Heart left ventricle (tissue), 13 donors: ENCODE measurements at regions not wholly inside any gene's neighbourhood (a gene's known extent, or its start where the extent isn't known, plus 50 kb on each side); places are given as distances from the start of the nearest gene placed in this dataset.

ENCODE experiments used
- POLR2A ChIP-seq, 2 donors: fragments of 450-650 bp; IDR thresholded peaks; one replicate each; pipeline ENCODE4 v1.6.1; 2017; ENCODE audit warnings: antibody characterized with exemption in 2 of 2, mild to moderate bottlenecking in 2 of 2, moderate library complexity in 2 of 2
- TF ChIP-seq, protein P1 (sequence below), 12 donors: fragments of 200-600 bp; sonication (generic) in 4 of 12; IDR thresholded peaks; one replicate each; pipeline versions ENCODE4 v1.5.0 to v1.8.0; 2018 to 2022; ENCODE audit warnings: antibody characterized with exemption in 12 of 12, mild to moderate bottlenecking in 5 of 12
- donor health status: ischemic (EF 13 %, LVEDD 7.1; RV severe dilation, severe dysfunction).
- donor health status: DM: no; HTN: yes; CAD: no.
- donor health status: DM: no; HTN: no; CAD: no.
- donor health status: ischemic (EF 25% LVEDD 6.9; RV normal size, moderate dysfunction).
- donor health status: ischemic (EF 25% LVEDD 5.7; RV mildly dilated, moderate dysfunction).
- donor health status: ischemic (EF 35%, LVEDD 5.7; RV mildly dilated, moderate dysfunction).
- donor health status: nonischemic (EF 11% LVEDD 7.7; RV severe dilation, severe dysfunction).
- donor health status: DM: yes; HTN: yes; CAD: no.
- donor health status: PGD.
- donor health status: ischemic (EF 29% LVEDD 5.4; RV normal size, mild dysfunction).
- donor health status: nonischemic (EF 23%, LVEDD 6.1; RV moderate dilation, normal function).

DNA sequence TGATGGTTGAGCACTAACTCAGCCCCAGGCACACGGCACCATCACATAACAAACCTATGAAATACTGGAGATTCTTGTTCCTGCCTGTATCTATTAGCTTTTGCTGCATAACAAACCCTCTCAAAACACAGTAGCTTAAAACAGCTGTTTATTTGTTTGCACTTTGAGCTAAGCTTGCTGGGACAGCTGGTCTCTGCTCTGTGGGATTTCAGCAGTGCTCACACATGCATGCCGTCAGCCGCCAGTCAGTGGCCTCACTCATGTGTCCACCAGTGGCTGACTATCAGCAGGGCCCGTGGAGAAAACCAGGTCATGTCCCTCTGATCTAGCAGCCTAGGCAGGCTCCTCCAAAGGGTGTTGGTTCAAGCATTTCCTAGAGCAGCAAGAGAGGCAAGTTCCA lies 52.8 kb upstream of the RAB12 start:
- TF ChIP-seq, protein P1, sequence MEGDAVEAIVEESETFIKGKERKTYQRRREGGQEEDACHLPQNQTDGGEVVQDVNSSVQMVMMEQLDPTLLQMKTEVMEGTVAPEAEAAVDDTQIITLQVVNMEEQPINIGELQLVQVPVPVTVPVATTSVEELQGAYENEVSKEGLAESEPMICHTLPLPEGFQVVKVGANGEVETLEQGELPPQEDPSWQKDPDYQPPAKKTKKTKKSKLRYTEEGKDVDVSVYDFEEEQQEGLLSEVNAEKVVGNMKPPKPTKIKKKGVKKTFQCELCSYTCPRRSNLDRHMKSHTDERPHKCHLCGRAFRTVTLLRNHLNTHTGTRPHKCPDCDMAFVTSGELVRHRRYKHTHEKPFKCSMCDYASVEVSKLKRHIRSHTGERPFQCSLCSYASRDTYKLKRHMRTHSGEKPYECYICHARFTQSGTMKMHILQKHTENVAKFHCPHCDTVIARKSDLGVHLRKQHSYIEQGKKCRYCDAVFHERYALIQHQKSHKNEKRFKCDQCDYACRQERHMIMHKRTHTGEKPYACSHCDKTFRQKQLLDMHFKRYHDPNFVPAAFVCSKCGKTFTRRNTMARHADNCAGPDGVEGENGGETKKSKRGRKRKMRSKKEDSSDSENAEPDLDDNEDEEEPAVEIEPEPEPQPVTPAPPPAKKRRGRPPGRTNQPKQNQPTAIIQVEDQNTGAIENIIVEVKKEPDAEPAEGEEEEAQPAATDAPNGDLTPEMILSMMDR (IDR thresholded peaks at IDR 0.05), result no peak
- no peak for TF ChIP-seq POLR2A (IDR thresholded peaks at IDR 0.05)
